ENCODE measurements at regions not wholly inside any gene's neighbourhood (a gene's known extent, or its start where the extent isn't known, plus 50 kb on each side); places are given as distances from the start of the nearest gene placed in this dataset.

DNA sequence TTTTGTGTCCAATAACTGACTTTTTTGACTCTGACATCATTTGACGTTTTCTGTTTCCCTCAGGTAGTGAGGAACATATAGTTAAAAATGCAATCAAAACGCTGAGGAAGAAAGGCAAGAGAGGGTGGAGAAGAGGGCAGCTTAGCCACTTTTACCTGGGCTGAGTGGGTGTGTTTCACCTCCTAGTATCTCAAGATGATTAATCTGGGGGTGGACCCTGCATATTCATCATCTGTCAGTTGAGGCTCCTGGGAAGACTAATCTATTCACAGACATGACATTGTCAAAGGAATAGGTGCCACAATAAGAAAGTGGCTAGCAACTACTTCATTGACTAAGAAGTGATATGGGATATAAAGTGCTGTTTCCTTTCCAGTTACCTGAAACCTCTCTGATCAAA, 331.5 kb upstream of the RARB start:
- no peaks in the 10 kb centered on the region for H3K23me2 ChIP-seq (ENCODE audit: low read depth, low read length)
- no peak overlapping the region for H2BK20ac ChIP-seq (ENCODE audit: low read length)
- H2AFZ ChIP-seq (ENCODE audit: low read length), result no peak overlapping the region
- no peak overlapping the region for H3K56ac ChIP-seq (replicated peaks; ENCODE audit: insufficient read length, low read depth, low read length)
- H3K4me3 ChIP-seq (ENCODE audit: extremely low read depth in 1 of 4, insufficient read depth in 2 of 4, low read depth in 3 of 4, low read length in 4 of 4), result no peak overlapping the region
- no peak overlapping the region for H2AK5ac ChIP-seq (ENCODE audit: low read depth, low read length)
- no peak overlapping the region for H2BK120ac ChIP-seq (replicated peaks; ENCODE audit: low read depth, low read length)
- WGBS, 2 experiments (ENCODE audit: extremely low coverage in 1 of 2, insufficient coverage in 1 of 2, insufficient read length in 1 of 2, insufficient replicate concordance in 2 of 2, low coverage in 1 of 2, low lambda C conversion rate in 2 of 2, missing lambda C conversion rate in 1 of 2), result 88% methylated on average over 2 of the region's 2 CpGs; no CpG with 5 or more reads in 1 of the 2 experiments
- POLR2A ChIA-PET (ENCODE audit: partially characterized antibody), result no interaction called here
- no peak overlapping the region for H2BK12ac ChIP-seq (ENCODE audit: low read depth, low read length)
- H2BK5ac ChIP-seq (ENCODE audit: low read depth, low read length), result no peak overlapping the region
- no peak overlapping the region for H3K14ac ChIP-seq (ENCODE audit: insufficient read length)
- H3K4me2 ChIP-seq (ENCODE audit: insufficient read depth in 1 of 2, low read depth in 2 of 2, low read length in 2 of 2), result no peak overlapping the region
- no peak overlapping the region for H4K8ac ChIP-seq (ENCODE audit: extremely low read depth, insufficient read depth, low read length)
- no peak overlapping the region for H4K5ac ChIP-seq (ENCODE audit: insufficient read length, low read depth, low read length)
- no peaks in the 10 kb centered on the region for H3K4me1 ChIP-seq (replicated peaks in 1 of 4; ENCODE audit: control insufficient read depth in 3 of 4, insufficient read depth in 4 of 4, low read length in 3 of 4)
- H3K36me3 ChIP-seq (ENCODE audit: control insufficient read depth in 2 of 4, insufficient read depth in 4 of 4, low read length in 3 of 4), result no peaks in the 10 kb centered on the region
- H4K20me1 ChIP-seq (replicated peaks in 1 of 2; ENCODE audit: control insufficient read depth in 1 of 2, insufficient read depth in 2 of 2, low read length in 2 of 2), result no peaks in the 10 kb centered on the region
- no peaks in the 10 kb centered on the region for H3K79me2 ChIP-seq (ENCODE audit: control insufficient read depth in 1 of 2, insufficient read depth in 2 of 2, low read length in 2 of 2)
- H3K23ac ChIP-seq (ENCODE audit: insufficient read length), result no peak overlapping the region
- CTCF ChIA-PET (ENCODE audit: partially characterized antibody), result no interaction called here
- H2BK15ac ChIP-seq (ENCODE audit: low read length), result no peak overlapping the region
- no peak overlapping the region for H4K91ac ChIP-seq (replicated peaks; ENCODE audit: insufficient read length, low read length)
- FAIRE-seq (no peak), DNase-seq (ENCODE audit: low read depth in 1 of 2, low spot score in 2 of 2) (no peak)
- no peak for TF ChIP-seq KDM5A (IDR thresholded peaks at IDR 0.05; ENCODE audit: low read length)
- no peak for TF ChIP-seq GTF2F1 (IDR thresholded peaks at IDR 0.05; ENCODE audit: borderline replicate concordance, low read depth, low read length)
- TF ChIP-seq MAFK (IDR thresholded peaks at IDR 0.05; ENCODE audit: low read depth, low read length), result no peak
- no peak for TF ChIP-seq HDAC6 (IDR thresholded peaks at IDR 0.05; ENCODE audit: low read depth, low read length)
- no peak for TF ChIP-seq POLR2A (IDR thresholded peaks at IDR 0.05; ENCODE audit: control extremely low read depth in 1 of 2, low read depth in 2 of 2, low read length in 2 of 2)
- no peak for TF ChIP-seq POLR2AphosphoS5 (IDR thresholded peaks at IDR 0.05; ENCODE audit: low read depth, low read length)
- no peak for TF ChIP-seq KDM4A (IDR thresholded peaks at IDR 0.05; ENCODE audit: low read depth, low read length, severe bottlenecking)
- TF ChIP-seq BRCA1 (IDR thresholded peaks at IDR 0.05; ENCODE audit: low read depth, low read length), result no peak
- no peak for TF ChIP-seq SP4 (IDR thresholded peaks at IDR 0.05; ENCODE audit: low read length)
- TF ChIP-seq SIN3A (conservative IDR thresholded peaks at IDR 0.05 in 1 of 2, IDR thresholded peaks at IDR 0.05 in 1 of 2; ENCODE audit: low read depth in 1 of 2, low read length in 2 of 2), result no peak
- no peak for TF ChIP-seq CEBPB (IDR thresholded peaks at IDR 0.05; ENCODE audit: low read depth, low read length)
- no peaks in the 10 kb centered on the region for H3K9me3 ChIP-seq (ENCODE audit: insufficient read depth in 2 of 2, low read depth in 1 of 2, low read length in 1 of 2)
- H3K18ac ChIP-seq (ENCODE audit: extremely low read depth, low read length), result no peak overlapping the region
- H3K79me1 ChIP-seq (ENCODE audit: low read depth, low read length), result no peaks in the 10 kb centered on the region
- H3K4ac ChIP-seq (replicated peaks; ENCODE audit: insufficient read length, low read depth, low read length), result no peak overlapping the region
- no peak overlapping the region for H3K27ac ChIP-seq (ENCODE audit: low read depth, low read length)
- H3K27me3 ChIP-seq (replicated peaks in 1 of 4; ENCODE audit: control insufficient read depth in 3 of 4, extremely low read depth in 1 of 4, insufficient read depth in 3 of 4, low read length in 3 of 4), result no peaks in the 10 kb centered on the region
- H3K9ac ChIP-seq (replicated peaks in 1 of 4; ENCODE audit: extremely low read depth in 1 of 4, low read depth in 3 of 4, low read length in 3 of 4), result no peak overlapping the region

Data from H1 (cell line).